ENCODE measurements at regions not wholly inside any gene's neighbourhood (a gene's known extent, or its start where the extent isn't known, plus 50 kb on each side); places are given as distances from the start of the nearest gene placed in this dataset.
"Not testable (repeated sequence)": the region's sequence is repeated elsewhere in the genome, so short reads cannot be mapped to it uniquely, and the experiment has no call there.

DNA sequence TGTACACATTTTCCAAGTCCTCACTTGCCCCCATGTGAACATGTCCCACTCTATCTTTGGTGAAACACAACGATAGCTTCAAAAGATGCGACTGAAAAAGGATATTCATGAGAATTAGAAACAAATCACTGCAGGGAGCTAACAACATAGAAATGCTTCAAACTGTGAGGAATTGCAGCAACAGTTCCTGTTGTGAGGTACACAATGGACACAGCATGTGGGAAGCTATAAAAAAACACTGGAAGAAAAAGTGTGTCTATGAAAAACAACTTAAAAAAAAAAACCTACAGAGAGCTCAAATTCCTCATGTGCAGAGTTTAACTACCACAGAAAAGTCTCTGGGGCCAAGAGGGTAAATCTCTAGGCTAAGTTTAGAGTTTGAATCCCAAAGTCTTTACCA is 51.6 kb upstream of the BLTP1 start:
- no peak for DNase-seq

DNA sequence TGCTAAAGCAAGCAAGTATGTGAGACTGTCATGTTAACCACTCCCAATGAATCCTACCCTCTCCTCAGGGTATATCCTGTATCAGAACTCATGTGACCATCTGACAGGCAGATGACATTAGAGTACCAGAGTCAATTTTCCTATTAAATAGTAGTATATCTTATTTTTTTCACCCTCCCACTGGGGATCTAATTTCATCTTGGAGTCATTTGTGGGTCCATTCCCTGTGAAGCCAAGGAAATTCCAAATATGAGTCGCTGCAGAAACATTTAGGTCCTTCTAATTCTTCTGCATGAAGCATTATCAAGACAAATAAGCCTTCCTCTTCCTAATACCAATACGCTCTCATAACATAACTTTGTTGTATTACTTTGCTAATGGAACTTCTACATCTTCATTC is 52.2 kb upstream of the BLTP1 start:
- DNase-seq: no peak

DNA sequence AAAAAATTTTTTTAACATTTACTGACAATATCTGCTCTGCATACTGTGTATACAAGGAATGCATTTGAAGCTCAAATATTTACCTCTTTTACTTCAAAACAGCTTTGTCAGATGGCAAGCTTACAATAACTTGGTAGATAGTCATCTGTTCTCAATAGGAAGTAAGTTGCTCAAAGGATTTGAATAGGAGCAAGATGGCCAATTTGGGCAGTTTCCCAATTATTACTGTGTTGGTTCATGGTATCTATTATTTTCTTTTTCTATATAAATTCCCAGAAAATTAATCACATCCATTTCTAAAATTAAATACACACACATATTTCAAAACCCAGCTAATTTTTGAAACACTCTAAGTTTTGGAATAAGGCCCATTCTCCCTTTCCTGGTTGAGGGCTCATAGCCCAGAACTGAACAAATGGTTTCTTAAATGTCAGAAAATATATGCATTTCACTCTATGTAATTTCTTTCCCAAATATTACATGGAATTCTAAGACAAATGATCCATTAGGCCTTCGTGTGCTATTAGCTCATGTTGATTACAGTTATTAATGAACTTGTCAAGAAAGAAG is 60.2 kb upstream of the BLTP1 start:
- no peak for DNase-seq

DNA sequence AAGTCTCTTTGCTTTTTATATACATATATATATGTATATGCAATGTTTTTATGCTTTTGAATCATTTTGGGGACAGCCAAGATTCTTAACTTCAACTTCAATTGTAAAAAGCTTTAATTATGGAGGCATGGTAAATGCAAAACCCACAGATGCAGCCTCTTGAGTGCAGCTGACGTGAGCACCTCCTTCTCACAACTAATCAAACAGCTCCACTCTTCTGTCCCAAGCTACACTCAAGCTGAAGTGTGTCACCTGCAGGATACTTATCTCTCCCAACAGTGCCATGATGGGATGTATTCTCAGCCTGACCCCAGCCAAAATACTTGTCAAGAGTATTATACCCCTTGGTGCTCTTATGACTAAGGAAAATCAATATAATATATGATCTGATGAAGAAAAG is 60.7 kb upstream of the BLTP1 start:
- DNase-seq: no peak

DNA sequence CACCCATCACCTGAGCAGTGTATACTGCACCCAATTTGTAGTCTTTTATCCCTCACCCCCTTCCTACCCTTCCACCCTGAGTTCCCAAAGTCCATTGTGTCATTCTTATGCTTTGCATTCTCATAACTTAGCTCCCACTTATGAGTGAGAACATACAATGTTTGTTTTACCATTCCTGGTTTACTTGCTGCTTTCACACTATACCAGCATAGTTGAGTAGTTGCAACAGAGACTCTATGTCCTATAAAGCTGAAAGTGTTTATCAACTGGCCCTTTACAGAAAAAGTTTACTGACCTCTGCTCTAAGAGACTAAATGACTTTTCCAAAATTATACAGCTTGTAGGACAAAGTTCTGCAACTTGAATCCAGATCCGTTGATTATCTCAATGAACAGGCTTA is 61.1 kb upstream of the BLTP1 start:
- DNase-seq: no peak

DNA sequence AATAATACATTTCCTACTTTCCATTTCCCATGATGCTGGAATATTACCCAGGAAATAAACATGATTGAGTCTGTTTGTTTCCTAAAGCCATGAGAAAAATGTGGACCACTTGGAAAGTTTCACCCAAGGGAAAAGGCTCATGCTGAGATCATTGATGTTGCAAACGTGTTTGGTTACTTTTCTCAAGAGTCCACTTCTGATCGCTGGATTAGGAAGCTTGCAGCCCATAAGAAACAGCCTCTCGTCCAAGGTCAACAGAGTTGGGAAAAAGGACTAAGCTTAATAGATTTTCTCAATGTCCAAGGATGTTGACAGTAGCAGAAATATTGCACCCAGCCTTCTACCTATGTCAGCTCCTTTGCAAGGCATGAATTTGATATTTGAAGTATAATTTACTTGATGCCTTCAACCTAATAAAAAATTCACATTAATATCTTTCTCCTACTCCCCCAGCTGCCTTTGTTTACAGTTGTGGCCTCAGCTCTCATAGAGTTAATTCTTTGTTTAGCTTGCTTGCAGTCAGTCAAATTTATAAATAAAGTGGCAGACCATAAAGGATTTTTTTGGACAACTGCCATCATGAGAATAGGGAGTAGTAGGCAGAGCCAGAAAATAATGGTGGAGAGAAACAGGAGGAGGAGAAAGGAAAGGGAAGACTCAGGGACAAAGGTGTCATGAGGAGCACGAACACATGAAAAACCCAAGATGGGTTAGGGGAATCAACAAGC is 65.6 kb upstream of the BLTP1 start:
- DNase-seq: no peak

DNA sequence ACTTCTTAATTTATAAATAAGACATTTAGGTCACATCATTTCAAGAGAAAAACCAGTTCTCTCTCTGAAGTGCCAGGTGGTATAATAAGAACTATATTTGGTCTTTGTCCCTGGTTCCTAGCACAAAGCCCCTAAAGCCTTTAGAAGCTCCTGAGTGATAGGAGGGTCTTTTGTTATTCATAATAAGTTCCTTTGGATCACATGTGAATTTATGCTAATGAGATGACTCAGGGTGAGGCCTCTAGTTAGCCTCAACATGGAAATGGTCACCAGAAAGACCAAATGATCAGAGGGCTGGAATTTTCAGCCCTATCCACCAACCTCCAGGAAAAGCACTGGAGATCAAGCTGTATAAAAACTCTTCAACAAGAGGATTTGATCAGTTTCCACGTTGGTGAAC is 68.1 kb upstream of the BLTP1 start:
- no peak for DNase-seq

DNA sequence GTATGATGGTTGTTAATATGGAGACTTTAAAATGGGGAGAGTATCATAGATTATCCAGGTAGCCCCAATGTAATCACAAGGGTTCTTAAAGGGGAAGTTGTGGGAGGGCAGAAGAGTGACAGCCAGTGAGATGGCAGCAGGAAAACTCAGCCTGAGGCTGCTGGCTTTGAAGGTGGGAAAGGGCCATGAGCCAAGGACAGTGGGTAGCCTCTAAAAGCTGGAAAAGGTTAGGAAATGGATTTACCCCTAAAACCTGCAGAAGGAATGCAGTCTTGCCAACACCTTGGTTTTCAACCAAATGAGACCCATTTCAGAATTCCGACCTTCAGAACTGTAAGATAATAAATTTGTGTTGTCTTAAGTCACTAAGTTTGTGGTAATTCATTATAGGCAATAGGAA is 68.8 kb upstream of the BLTP1 start:
- no peak for DNase-seq

DNA sequence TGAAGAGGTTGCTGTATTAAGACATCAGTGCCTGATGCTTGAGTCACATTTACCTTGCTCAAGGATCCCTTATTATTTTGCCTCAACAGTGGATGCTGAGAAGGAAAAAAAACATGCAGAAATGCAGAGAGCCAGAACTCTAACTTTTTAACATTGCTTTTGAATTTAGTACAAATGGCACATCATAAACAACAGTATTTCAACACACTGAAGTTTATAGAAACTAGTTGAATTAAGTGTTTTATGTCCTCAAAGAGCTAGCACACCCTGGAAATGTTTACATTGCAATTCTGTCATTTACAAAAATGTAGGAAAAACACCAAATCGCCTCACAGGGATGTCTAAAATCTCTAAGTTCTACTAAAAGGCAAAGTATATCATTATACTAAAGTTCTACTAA is 69.5 kb upstream of the BLTP1 start:
- no peak for DNase-seq

DNA sequence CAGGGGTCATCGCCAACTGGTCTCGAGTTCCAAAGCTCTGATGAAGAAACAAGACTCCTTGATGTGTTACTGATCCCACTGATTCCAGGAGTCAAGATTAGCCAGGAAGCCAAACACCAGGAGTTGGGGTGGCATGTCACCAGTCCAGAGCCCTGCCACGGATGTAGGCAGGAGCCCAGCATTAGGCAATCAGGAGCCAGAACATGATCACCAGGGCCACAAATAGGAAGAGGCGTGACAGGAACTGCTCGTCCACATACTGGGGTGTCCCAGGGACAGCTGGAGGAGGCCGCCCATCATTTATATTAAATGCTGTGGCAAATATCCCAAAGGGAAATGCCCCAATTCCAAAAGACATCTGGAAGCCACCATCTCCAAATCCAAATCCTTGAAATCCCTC is 74.5 kb upstream of the BLTP1 start:
- DNase-seq: not testable (repeated sequence)

DNA sequence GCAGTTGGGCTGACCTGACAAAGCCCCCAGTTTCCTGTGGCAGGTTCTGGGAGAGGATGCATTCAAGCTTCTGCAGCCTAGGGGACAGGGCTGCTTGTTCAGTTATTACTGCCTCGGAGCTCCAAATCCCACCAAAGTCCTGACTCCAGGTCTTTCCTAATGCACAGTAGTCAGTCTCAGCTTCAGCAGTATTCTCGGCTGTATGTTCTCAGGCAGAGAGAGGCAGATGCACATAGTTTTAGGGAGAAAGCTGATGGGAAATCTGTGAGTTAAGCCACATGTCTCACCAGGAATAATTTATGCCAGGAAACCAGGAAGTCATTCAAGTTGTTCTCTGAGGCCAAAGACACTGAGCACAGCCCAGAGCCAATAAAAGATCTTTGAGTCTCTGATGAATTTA is 75.3 kb upstream of the BLTP1 start:
- DNase-seq: not testable (repeated sequence)

DNA sequence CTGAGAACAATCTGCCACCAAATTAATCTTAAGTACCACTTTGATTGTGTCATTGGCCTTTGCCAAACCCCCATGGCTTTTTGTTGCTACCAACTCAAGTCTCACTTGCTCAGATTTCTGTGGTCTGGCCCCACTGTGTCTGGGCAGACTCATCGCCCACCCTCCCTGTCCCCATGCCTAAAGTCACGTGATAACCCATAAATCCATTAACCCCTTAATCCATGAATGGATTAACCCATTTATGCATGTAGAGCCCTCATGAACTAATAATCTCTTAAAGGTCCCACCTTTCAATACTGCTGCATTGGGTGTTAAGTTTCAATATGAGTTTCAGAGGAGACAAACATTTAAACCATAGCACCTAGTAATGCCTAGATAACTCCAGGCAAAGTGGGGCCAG is 78.5 kb upstream of the BLTP1 start:
- DNase-seq: no peak

DNA sequence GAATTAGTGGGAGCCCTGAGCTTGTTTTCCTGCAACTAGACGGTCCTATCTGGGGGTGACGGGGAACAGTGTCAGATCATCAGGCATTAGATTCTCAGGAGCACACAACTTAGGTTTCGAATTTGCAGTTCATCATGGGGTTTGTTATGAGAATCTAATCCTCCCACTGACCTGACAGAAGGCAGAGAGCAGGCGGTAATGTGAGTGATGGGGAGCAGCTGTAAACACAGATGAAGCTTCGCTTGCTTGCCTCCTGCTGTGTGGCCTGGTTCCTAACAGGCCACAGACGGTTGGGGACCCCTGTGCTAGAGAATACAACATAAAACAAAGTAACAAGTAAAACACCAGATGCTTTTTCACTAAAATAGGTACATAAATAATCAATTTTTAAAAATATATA is 86.2 kb upstream of the BLTP1 start:
- DNase-seq: peak; percentile 7

DNA sequence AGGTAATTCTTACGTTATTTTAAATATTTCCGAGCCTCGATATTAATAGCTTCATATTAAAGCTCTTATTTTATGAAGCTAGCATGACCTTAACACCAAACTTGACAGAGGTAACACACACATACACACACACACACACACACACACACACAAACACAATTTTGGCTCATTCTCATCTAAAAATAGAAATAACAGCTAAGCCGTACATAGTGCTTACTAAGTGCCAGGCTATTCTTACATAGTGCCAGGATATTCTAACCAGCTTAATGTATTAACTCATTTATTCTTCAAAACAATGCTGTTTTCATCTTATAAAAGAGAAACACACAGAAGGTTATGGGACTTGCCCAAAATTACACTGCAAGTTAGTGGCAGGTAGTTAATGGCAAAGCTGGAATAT is 87.0 kb upstream of the BLTP1 start:
- DNase-seq: no peak

DNA sequence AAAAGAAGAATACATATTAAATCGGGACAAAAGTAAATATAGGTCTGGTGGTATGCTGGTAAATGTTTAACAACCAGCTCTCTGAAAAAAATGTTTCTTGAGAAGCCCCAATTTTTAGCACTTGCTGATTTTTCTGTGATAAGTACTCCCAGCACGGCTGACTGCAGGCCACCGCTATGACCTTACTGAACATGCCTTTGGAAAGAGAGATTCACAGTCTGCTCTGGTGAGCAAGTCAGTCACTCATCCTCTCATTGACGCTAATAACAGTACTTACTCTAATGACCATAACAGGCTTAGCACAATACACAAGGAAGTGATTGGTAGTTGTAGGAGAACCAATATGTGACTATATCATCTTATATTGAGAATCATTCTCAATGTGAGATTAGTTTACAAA is 98.9 kb upstream of the BLTP1 start:
- no peak for DNase-seq

DNA sequence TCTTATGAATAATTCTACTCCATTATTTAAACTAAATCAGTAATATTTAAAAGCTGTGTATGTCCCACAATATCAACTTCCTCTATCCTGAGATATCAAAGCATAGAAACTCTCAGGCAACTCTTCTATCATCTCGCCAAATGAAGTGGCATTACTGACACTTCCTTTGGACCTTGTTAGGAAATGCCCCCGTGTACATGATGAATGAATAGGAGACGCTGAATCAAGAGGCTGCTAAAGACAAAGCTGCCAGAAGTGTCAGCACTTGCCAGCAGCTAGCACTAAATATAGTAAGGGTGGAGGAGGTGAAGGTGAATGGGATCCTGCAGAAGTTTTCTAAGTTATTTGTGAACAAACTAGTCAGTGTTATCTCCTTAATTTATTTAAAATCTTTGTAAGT is 99.5 kb upstream of the BLTP1 start:
- DNase-seq: no peak

DNA sequence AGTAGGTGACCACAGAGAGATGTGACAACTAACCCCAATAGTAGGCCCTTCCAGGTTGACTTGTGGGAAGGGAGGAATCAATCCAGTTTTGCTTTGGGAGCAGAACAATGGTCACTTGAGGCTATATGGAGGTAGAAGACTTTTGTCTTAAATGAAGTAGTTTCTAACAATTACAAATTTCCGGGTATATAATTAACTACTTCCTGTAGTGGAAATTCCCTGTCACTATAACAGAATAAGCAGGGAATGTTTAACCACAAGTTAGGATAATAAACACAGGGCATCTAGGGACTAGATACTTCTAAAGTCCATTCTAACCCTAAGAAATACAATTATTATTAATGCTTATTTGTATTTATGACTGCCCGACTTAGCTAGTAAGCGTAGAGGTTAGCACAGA is 99.0 kb upstream of the TRPC3 start:
- DNase-seq: no peak

DNA sequence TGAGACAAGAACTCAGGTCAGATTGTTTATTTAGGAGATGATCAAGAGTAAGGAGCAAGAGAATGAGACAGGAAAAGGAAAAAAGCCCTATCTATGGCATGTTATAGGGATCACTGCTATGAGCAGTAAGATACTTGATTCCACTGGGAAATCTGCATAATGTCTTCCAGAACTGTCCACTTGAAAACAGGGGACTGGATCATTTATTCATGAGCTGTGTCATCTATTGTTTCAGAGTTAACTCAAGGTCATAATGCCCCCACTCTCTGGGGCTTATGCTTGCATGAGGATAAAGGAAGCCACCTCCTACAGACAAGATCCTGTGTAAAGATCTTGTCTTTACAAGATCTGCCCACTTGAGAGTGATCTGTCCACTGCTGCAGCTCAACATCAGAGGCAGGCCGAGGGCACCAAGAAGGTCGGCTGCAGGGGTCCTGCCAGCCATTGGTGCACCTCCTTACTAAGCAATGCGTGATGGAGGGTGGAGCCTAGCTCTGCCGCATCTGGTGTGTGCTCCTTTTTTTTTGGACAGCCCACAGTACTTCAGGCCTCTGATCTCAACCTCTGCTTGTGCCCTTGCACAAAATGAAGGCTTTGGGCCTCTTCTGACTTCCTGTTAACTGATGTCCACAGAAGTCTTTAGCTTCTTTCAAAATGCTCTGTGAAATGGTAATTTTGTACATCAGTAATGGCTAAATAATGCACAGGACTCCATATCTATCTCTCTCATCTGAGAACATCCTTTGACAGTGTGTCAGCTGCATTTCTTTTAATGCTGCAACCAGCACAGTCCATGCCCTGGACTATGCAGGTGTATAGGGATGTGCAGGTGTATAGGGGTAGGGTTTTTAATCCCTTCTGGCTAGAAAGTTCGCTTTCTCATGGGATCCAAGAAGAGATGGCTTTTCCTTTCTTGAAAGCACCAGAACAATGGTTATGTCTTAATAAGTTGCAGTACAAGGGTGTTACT is 95.9 kb upstream of the TRPC3 start:
- DNase-seq: no peak

DNA sequence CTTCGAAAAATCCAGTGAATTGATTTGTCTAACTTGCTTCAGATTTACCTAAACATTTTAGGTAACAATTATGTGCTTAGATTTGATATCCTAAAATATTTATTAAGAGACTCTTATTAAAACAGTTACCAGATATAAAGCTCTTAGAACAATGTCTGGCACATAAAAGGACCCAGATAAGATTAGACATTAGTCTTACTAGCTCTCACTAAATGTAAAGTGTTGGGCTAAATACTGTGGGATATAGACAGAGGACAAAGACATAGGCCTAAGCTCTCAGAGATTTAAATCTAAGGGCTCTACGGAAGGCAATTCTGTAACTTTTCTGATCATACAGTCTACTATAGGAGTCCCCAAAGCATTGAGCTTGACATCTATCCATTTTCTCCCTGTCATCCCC is 94.4 kb upstream of the TRPC3 start:
- no peak for DNase-seq

DNA sequence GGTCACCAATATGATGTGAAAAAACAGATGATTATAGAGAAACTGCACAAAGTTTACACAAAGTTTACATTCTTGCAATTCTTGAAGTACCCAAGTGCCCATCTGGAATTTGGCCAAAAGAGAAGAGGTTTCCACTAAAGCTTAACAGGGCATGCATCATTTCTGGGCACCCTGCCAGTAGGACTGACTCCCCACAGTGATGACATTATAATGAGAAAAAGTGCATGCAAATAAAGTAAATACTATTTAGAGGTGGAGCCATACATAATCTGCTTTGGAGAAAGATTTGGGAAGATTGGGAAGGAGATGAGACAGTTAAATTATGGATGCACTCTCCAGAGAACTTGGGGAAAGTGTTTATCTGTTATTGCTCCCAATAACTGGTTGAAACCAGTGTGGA is 93.7 kb upstream of the TRPC3 start:
- DNase-seq: peak; percentile 21

DNA sequence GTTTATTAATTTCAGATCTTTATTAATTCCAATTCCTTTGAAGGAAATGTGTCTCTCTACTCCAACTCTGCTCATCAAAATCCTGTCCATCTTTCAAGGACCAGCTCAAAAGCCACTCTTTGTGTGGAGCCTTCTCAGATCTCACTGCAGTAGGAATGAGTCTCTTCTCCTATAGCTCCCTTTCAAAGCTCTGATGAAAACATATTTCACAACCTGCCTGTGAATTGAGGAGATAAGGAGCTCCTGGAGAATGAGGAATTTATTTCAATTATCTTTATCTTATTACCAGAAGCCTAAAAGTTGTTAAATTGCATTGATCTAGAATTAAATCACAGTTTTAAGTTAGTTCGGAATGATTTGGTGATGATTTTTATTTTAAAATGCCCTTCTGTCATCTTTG is 92.6 kb upstream of the TRPC3 start:
- DNase-seq: no peak

DNA sequence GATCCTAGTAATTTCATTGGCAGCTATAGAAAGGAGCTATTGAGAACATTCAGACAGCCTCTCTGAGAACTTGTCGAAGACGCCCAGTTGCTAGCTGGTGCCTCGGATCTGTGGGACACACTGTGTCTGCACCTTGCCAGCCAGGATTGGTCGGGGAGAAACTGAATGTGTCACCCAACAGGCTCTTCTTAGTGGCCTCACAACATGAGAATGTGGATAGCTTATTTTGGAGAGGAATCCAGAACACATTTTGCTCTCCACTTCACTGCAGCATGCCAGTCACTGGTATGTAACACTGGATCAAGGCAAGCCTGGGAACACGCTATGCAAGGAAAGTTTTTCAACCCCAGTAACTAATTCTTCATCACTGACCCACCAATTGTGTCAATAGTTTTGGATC is 89.5 kb upstream of the TRPC3 start:
- no peak for DNase-seq

DNA sequence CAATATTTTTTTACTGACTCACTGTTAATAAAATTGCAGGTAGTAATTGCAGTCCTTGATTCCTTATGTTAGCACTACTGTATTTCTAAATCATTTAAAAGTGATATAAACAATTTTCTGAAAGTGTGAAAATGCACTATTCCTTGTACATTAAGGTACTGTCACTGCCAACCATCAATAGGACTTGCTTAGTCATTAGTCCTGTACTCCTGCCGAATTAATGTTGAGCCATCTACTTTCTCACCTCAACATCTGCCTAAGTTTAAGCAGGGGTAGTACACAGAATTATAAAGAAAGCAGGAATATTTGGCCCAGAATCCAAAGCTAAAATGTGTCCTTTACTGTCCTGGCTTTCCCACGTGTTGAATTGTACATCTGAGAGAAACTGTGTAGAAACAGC is 87.0 kb upstream of the TRPC3 start:
- no peak for DNase-seq

DNA sequence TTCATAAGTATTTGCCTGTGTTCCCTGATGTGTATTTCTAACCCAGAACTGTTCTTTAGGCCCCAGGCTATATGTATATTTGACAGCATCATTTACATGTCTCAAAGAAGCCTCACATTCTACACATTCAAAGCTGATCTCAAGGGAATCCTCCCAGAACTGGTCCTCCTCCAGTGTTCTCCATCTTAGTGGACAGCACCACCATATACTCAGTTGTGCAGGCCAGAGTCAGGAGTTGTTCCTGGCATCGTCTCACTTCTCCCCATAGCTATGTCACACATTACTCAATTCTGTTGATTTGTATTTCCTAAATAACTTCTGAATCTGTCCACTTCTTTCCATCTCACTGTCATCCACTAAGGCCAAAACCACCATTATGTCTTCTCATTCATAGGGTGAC is 82.8 kb upstream of the TRPC3 start:
- DNase-seq: no peak

Measured in SHP77 treated with DMSO at 0.1 percent for 48 hours (cell line).